NCI-H1436 (cell line): ENCODE measurements at regions not wholly inside any gene's neighbourhood (a gene's known extent, or its start where the extent isn't known, plus 50 kb on each side); places are given as distances from the start of the nearest gene placed in this dataset.

Experiments used
- DNase-seq: peaks from one replicate; lab custom pipeline; 2025; lab: John Stamatoyannopoulos, UW

- no peak for DNase-seq
Observed at GRCh38 chr11:33525789-33526188, 174.8 kb downstream of the C11orf91 start.

DNA sequence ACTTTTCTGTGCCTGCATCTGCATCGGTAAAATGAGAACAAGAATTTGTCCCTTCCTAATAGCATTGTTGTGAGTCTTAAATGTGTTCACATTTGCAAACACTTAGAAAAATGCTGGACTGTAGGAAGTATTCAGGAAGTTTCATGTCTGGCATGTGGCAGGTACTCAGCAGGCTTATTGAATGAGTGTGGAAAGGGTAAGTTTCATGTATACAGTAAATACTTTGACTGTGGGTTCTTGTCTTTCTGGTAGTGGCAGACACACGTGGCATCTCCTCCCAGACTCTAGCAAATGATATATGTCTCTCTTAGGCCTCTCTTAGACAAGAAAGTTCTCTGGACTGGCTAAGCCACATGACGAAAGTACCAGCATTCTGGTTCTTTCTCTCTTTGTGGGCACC is 179.2 kb downstream of the C11orf91 start:
- no peak for DNase-seq

DNA sequence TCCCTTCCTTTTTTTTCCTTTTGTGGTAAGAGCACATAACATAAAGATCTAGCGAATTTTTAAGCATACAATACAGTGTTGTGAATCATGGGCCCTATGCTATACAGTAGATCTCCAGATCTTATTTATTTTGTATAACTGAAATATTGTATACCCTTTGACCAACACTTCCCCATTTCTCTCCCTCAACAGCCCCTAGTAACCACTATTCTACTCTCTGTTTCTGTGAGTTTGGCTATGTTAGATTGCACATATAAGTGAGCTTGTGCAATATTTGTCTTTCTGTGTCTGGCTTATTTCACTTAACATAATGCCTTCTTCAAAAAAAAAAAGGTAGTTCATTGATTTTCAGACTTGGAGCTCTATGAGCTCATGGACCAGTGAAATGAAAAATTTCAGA is 180.5 kb downstream of the C11orf91 start:
- no peak for DNase-seq

DNA sequence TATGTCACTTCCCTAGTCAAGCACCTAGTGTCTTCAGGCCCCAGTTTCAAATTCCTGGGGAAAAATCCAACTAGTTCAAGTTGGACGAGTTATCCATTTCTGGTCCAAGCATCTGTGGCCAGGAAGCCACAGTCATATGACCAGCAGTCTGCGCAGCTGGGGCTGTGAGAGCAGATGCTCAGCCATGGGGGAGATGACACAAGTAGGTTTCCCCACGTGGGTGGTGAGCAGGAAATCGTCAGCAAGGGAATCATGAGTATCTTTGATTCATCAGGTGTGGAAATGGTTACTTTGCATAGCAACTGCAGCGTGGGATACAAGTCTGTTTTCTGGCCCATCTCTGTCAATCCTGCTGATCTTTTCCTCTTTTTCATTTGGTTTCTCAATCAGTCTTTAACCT is 185.3 kb downstream of the C11orf91 start:
- no peak for DNase-seq

DNA sequence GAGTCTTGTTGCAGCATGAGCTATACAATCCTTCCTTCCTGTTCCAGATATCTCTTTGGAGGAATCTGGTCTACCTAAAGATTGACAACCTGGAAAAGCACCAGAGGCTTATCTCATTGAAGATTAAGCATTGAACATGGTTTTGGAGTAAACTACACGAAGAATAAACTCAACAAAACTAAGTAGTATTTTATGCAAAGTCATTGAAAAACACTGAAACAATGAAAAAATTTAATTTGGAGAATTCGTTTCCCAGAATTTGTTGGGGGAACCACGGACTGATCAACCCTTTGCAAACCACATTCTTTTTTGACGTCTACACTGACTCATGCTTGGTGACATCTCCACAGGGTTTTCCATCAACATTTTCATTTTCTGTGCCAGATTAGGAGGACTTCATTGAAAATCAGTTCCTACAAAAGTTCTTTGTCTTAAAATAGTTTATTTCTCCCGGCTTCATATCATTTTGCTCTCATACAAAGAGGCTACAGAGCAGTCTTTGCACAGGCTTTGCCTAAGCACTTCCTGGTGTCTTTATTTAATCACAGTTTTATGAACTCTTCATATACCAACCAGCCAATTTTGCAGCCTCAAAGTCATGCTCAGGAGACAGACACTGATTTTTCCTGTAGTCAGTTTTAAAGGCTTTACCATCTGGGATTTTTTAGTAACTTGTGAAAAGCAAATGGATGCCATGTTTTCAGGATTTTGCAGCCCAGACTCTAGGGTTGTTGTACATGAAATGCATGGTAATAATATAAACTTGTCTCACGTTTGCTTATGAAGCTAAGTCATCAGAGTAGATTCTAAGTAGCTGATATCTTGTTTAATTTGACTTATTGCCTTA is 186.3 kb downstream of the C11orf91 start:
- DNase-seq = no peak

- DNase-seq = no peak
Observed at GRCh38 chr11:33509632-33510031, 191.0 kb downstream of the C11orf91 start.

GRCh38 chr11:33507967-33508366 is 192.7 kb downstream of the C11orf91 start:
- DNase-seq = no peak

- DNase-seq = no peak
Observed at GRCh38 chr11:33507356-33507755, 193.3 kb downstream of the C11orf91 start.

- DNase-seq = no peak
Observed at GRCh38 chr11:33505093-33505492, 195.5 kb downstream of the C11orf91 start.

DNA sequence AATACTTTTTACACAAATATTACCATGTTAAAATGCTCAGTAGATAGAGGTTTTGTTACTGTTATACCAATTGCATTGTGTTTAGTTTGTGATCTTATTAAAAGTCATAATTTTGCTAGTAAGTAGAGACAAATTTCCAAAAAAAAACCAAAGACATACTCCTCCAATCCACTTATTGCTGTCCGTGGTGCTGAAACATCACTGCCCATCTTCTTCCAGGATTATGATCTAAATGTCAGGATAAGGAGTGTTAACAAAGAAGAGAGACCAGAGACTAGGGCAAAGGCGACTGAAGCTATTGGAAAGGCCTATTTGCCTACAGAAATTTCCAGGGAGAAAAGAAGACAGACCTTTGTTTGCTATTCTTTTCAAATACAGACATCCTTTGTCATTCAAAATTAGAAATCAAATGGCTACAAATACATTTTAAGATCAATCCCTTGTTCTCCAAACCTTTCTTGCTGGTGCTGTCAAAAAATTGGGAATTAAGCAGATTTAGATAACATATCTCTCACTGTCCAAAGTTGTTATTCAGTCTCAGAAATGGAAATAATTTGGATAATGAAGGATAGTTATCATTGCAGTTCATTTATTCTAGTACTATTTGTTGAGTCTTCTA is 199.7 kb downstream of the C11orf91 start:
- DNase-seq = no peak

DNA sequence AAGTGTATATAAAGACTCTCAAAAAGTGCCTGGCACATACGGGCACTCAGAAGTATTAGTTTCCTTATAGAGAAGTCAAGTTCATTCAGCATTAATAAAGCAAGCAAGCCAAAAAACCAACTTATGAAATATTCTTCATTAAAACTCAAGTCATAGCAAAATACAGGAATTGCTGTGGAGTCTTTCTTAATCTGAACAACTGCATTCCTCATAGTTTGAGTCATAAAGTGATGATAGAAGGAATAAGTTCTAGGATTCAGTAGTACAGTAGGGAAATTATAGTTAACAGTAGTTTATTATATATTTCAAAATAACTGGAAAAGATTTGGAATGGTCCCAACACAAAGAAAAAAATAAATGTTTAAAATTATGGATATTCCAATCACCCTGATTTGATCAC is 200.3 kb downstream of the C11orf91 start:
- DNase-seq = no peak

GRCh38 chr11:33492596-33492995 is 208.0 kb downstream of the C11orf91 start:
- DNase-seq = no peak

GRCh38 chr11:33490842-33491370 is 209.7 kb downstream of the C11orf91 start:
- DNase-seq = no peak

- DNase-seq = no peak
Observed at GRCh38 chr11:33488971-33489370, 211.7 kb downstream of the C11orf91 start.

DNA sequence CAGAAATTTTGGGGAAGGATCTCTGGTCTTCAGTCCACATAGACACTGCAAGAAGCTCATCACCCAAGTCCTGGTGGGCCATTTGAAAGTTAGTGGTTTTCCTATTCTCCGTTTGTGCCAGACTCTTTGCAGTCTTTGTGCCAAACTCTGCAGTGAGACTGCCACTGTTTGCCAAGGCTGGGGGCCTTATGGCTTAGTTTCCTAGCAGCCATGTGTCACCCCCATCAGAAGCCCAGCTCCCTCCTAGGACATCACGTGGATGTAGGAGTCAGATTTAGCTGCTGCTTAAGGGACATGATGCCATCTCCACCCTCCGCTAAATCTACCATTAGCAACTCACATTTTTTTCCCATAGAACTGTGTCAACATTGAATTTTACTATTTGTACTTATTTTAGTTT is 220.0 kb downstream of the C11orf91 start:
- no peak for DNase-seq

DNA sequence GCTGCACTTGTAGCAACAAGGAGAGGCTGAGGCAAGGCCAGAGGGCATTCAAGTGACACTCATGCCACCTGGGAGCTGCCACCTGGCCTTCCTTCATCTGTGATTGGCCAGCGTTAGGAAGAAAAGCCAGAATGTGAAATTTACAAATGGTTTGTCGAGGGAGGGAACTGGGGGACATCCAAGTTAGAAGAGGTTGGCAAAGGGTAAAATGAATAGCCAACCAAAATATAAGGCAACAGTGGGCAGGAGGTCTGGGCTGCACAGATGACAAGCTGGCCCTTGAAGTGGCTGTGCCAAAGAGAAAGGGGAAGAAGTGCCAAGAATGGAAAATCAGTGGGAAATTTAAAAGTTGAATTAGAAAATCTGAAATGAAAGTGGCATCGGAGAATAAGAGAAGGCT is 221.4 kb downstream of the C11orf91 start:
- DNase-seq = no peak

DNA sequence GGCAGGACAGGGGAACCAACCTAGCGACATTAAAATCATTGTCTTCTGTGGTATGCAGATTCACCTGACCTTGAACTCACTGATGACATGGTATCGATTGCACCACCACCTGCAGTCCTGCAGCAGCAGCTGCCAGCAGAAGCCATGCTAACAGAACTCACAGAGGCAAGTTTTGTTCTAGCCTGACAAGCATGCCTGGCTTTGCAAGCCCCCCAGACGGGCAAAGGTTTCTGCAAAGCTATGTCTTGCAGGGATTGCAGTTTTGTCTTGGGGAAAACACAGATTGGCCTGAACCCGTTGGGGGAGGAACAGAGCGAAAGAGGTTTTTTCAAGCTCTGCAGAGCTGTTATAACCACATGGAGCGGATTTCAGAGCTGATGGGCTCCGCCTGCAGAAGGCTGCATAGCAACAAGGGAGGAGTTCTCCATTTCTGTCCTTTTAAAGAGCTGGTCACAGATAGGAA is 221.0 kb downstream of the HIPK3 start:
- no peak for DNase-seq

DNA sequence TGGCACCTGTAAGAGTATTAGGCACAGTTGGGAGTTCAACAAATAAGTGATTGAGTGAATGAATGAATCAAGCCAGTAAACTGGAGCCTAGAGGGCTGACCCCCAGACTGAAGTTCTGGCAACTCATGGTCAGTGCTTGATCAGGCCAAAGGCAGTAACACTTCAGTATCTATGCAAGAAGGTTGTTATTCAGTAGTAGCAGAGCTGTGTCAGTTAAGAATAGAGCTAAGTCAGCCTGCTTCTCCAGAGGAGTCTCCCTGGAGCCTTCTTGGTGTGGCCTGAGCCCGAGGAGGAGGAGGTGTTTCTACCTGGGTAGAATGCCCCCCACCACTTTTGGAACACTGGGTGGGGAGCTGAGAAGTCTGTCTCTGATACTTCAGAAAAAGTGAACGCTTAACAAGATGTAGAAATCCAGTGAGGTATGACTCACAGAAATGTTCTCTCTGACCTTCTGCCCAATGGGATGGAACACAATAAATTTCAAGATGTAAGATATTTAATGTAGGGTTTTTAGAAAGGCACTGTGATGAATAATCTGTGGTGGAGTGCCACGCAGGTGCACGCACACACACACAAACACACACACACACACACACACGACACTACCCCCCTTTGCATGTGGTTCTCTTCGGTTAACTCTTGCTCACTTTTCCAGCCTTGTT is 219.9 kb downstream of the HIPK3 start:
- DNase-seq = no peak

DNA sequence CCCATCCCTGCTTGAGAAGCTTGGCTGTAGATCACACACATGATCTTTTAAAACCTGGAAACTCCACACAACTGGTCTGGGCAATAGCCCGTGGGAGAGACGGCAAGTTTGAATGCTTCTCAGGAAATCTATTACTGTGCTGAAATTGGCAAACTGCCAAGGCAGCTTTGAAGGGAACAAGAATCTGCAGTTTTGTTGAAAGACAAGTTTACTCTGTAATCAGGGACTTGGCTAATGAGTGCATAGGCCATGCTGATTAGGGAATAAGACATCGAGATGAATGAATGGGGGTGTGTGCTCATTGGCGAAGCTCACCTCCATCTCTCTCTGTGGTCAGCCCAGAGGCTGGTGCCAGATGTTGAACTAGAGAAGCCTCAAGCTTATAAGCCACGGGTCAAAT is 218.8 kb downstream of the HIPK3 start:
- DNase-seq = no peak

GRCh38 chr11:33474866-33475265 is 217.7 kb downstream of the HIPK3 start:
- no peak for DNase-seq

- DNase-seq = no peak
Observed at GRCh38 chr11:33471541-33471940, 214.4 kb downstream of the HIPK3 start.

DNA sequence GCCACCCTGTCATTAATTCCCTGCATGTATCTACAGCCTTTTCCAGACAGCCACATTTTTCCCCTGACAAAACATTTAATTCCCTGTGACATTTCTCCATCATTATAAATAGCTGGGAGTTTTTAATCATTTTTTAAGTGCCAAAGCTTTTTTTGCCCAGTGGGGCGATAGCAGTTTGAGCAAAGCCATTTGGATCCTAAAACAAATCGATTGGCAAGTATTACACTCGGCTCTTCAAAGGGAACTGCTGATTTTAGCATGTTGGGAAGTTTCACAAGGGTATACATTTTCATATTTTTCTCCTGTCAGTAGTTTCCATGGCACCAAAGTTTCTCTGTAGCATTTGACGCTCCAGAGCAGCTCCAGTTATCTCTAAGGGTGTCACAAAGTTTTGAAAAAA is 210.8 kb downstream of the HIPK3 start:
- no peak for DNase-seq

GRCh38 chr11:33463059-33463458 is 205.9 kb downstream of the HIPK3 start:
- no peak for DNase-seq
